Ascending aorta (tissue), 2 donors: ENCODE measurements at regions not wholly inside any gene's neighbourhood (a gene's known extent, or its start where the extent isn't known, plus 50 kb on each side); places are given as distances from the start of the nearest gene placed in this dataset.

Experiments
- DNase-seq, 2 donors: peaks; one replicate each; pipeline ENCODE4 v3.0.0-alpha.2; 2019; ENCODE audit warnings: low spot score in 2 of 2
- H3K27ac ChIP-seq, 2 donors: fragments of 200-600 bp; sonication (generic); one replicate each; pipeline ENCODE4 v1.5.1; 2016 to 2017; ENCODE audit warnings: mild to moderate bottlenecking in 1 of 2
- H3K27me3 ChIP-seq: fragments of 200-600 bp; sonication (generic); one replicate; pipeline ENCODE4 v1.5.1; 2017
- H3K36me3 ChIP-seq, 2 donors: fragments of 200-600 bp; sonication (generic); one replicate each; pipeline ENCODE4 v1.5.1; 2016
- H3K4me1 ChIP-seq, 2 donors: fragments of 200-600 bp; sonication (generic); one replicate each; pipeline ENCODE4 v1.5.1; 2016 to 2017; ENCODE audit warnings: mild to moderate bottlenecking in 1 of 2
- H3K4me3 ChIP-seq, 2 donors: fragments of 200-600 bp; sonication (generic); one replicate each; pipeline ENCODE4 v1.5.1; 2016 to 2017; ENCODE audit warnings: mild to moderate bottlenecking in 1 of 2
- H3K9me3 ChIP-seq, 2 donors: fragments of 200-600 bp; sonication (generic); one replicate each; pipeline ENCODE4 v1.5.1; 2016
- intact Hi-C: fragments of 100-400 bp; cut with DNase I; formaldehyde crosslinking; loops from one replicate; pipeline ENCODE4 v1.15.1; 2023
- TF ChIP-seq, protein P1 (sequence below), 3 experiments: fragments of 200-600 bp in 2 of 3; fragments of 450-650 bp in 1 of 3; sonication (generic) in 2 of 3; IDR thresholded peaks; one replicate each; pipeline ENCODE4 v1.5.1; 2016 to 2019; ENCODE audit warnings: antibody characterized with exemption in 3 of 3, mild to moderate bottlenecking in 1 of 3, moderate library complexity in 1 of 3

DNA sequence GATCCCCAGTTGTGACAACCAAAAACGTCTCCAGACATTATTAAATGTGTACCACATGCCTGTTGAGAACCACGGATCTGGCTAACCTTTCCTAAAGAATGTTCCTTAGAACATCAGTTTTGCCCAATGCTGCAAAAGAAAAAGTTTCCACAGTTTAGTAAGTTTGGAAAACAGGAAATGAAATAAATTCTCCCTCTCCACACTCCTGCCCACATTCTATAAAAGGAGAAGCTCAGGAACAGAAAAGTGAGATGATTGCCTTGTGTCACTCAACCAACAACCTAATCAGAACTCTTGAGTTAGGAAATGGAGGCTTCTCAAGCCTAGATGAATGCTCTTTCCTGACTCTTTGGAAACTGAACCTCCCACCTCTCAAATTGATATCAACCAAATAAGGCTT is 56.1 kb upstream of the NFE2L2 start:
- no peaks in the 10 kb centered on the region for H3K9me3 ChIP-seq
- DNase-seq, result no peak

DNA sequence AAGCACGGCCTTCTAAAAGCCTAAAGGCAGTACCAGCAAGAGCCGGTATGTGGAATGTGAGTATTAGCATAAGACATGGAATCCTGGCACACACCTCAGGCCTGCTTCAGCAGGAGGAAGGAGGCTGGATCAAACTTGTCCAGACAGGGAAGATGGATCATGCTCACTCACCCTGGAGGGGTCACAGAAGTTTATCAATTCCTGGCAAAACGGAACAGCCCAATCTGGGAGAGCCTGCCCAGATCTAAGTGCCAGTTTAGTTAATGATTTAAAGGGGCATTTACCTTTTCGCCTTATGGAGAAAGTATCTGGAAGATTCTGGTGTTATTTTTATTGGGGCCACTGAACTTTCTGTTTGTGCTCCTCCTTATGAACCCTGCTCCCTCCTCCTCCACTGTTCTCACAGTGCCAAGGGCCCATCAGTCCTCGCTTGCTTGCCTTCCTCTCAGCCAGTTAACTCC is 58.3 kb upstream of the NFE2L2 start:
- no peaks in the 10 kb centered on the region for H3K36me3 ChIP-seq
- intact Hi-C loops, result no loop called here
- H3K9me3 ChIP-seq, result no peaks in the 10 kb centered on the region
- H3K4me1 ChIP-seq, result no peaks in the 10 kb centered on the region
- TF ChIP-seq, protein P1, sequence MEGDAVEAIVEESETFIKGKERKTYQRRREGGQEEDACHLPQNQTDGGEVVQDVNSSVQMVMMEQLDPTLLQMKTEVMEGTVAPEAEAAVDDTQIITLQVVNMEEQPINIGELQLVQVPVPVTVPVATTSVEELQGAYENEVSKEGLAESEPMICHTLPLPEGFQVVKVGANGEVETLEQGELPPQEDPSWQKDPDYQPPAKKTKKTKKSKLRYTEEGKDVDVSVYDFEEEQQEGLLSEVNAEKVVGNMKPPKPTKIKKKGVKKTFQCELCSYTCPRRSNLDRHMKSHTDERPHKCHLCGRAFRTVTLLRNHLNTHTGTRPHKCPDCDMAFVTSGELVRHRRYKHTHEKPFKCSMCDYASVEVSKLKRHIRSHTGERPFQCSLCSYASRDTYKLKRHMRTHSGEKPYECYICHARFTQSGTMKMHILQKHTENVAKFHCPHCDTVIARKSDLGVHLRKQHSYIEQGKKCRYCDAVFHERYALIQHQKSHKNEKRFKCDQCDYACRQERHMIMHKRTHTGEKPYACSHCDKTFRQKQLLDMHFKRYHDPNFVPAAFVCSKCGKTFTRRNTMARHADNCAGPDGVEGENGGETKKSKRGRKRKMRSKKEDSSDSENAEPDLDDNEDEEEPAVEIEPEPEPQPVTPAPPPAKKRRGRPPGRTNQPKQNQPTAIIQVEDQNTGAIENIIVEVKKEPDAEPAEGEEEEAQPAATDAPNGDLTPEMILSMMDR (IDR thresholded peaks at IDR 0.05), result no peak
- no peak overlapping the region for H3K4me3 ChIP-seq
- H3K27me3 ChIP-seq, result no peaks in the 10 kb centered on the region
- DNase-seq, result no peak
- H3K27ac ChIP-seq, result no peak overlapping the region

More for the DNA sequence above, 56.1 kb upstream of the NFE2L2 start:
- no peaks in the 10 kb centered on the region for H3K36me3 ChIP-seq
- intact Hi-C loops, result no loop called here
- TF ChIP-seq, protein P1 (IDR thresholded peaks at IDR 0.05), result no peak
- H3K4me1 ChIP-seq, result no peaks in the 10 kb centered on the region
- H3K4me3 ChIP-seq, result no peak overlapping the region
- H3K27ac ChIP-seq, result no peak overlapping the region
- no peaks in the 10 kb centered on the region for H3K27me3 ChIP-seq

DNA sequence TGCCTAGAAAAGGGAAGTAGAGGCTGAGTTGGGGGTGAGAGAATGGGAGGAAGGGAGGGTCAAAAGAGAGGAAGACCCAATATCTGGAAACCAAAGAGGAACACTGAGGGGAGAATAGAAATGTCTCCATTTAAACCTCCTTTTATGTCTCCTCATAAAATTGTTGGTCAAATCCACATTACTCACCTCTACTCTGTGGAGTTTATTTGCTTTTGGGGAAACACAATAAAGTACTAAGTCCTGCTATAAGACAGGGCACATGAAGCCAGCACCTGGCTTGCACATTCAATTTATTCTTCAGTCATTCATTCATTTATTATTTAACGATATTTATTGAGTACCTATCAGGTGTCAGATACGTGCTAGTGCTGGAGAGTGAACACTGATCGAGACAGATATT is 60.3 kb upstream of the NFE2L2 start:
- Histone ChIP-seq H3K36me3 (no peaks in the 10 kb centered on the region), H3K27ac (no peak overlapping the region), H3K27me3 (no peaks in the 10 kb centered on the region), H3K4me3 (no peak overlapping the region), H3K4me1 (no peaks in the 10 kb centered on the region), H3K9me3 (no peaks in the 10 kb centered on the region)
- no peak for DNase-seq
- TF ChIP-seq, protein P1 (IDR thresholded peaks at IDR 0.05), result no peak
- intact Hi-C loops, result no loop called here

DNA sequence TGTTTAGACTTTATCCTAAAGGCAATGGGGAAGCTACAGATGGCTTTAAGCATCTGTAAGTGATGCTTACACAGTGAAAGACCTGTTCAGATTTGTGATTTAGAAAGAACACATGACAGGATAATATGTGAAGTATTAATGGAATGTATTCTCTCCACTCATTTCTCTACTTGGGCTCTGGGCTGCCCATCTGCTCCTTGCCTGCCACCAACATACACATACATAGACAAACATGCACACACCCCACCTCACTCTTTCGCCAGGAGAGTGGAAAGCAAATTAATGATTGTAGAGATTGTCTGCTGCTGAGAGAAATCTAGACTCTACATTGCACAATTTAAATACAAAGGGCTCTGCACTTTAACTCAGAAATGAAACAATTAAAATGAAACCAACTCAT is 61.0 kb upstream of the NFE2L2 start:
- H3K36me3 ChIP-seq, result no peaks in the 10 kb centered on the region
- H3K4me3 ChIP-seq, result no peak overlapping the region
- TF ChIP-seq, protein P1 (IDR thresholded peaks at IDR 0.05), result no peak
- DNase-seq, result no peak
- intact Hi-C loops, result no loop called here
- no peaks in the 10 kb centered on the region for H3K9me3 ChIP-seq
- no peak overlapping the region for H3K27ac ChIP-seq
- no peaks in the 10 kb centered on the region for H3K4me1 ChIP-seq
- no peaks in the 10 kb centered on the region for H3K27me3 ChIP-seq

DNA sequence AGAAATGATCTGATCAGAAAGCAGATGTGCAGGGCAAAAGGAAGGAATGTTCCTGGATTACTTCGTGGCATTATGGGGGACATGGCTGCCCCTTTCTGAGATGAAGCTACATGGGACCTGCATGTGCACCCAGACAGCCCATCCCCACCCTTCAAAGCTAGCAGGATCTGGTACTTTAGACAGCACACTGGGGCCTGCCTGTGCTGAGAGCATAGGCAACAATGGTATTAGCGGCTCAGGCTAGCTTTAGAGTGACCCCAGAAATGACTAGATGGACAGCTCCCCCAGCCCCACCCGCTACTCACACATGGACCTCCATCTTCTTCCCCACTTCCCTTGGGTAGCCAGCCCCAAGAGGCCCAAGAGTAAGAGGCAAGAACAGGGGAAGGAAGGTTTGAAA is 61.5 kb upstream of the NFE2L2 start:
- H3K27ac ChIP-seq, result no peak overlapping the region
- H3K4me1 ChIP-seq, result no peaks in the 10 kb centered on the region
- H3K36me3 ChIP-seq, result no peaks in the 10 kb centered on the region
- no peak overlapping the region for H3K4me3 ChIP-seq
- no peaks in the 10 kb centered on the region for H3K9me3 ChIP-seq
- no peak for DNase-seq
- H3K27me3 ChIP-seq, result no peaks in the 10 kb centered on the region
- intact Hi-C loops, result no loop called here
- TF ChIP-seq, protein P1 (IDR thresholded peaks at IDR 0.05), result no peak

DNA sequence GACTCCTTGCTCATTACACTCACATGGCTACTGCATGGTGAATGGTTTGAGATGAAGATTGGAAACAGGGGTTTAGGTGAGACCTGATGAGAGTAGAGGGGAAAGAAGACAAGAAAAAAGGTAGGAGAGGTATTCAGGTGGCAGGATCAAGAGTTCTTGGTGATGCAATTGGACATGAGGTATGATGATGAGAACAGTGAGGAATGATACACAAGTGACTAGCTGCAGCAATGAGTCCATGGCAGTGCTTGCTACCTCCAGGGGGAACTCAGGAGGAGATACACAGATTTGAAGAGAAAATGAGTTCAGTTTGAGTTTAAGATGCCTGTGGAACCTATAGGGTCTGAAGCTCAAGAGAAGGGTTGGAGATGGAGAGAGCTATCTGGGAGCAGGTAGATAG is 62.1 kb upstream of the NFE2L2 start:
- no peaks in the 10 kb centered on the region for H3K9me3 ChIP-seq
- TF ChIP-seq, protein P1 (IDR thresholded peaks at IDR 0.05), result no peak

More for the DNA sequence above, 62.1 kb upstream of the NFE2L2 start:
- Histone ChIP-seq H3K4me3 (no peak overlapping the region), H3K4me1 (no peaks in the 10 kb centered on the region), H3K27ac (no peak overlapping the region), H3K36me3 (no peaks in the 10 kb centered on the region), H3K27me3 (no peaks in the 10 kb centered on the region)
- intact Hi-C loops, result no loop called here
- DNase-seq, result no peak
